GM13977 (cell line): ENCODE measurements at regions not wholly inside any gene's neighbourhood (a gene's known extent, or its start where the extent isn't known, plus 50 kb on each side); places are given as distances from the start of the nearest gene placed in this dataset.

Experiments
- DNase-seq: peaks from one replicate; pipeline ENCODE4 v3.0.0; 2012; ENCODE audit warnings: low spot score
- CTCF ChIP-seq: IDR thresholded peaks from 2 replicates; pipeline ENCODE4 v1.5.1; 2012; ENCODE audit warnings: mild to moderate bottlenecking, control low read depth; ENCODE audit not compliant: insufficient read depth; ENCODE audit errors: extremely low read depth, missing control alignments
- in situ Hi-C: fragments of 300-500 bp; cut with MboI; formaldehyde crosslinking; loops from one replicate; pipeline ENCODE4 v1.12.0; 2022; ENCODE audit warnings: low sequenced_read_pairs, low pct_unique_long_range_greater_than_20kb, mixed read lengths, inconsistent platforms; ENCODE audit not compliant: unreplicated experiment

- in situ Hi-C loops: no loop called here
- no peak for TF ChIP-seq CTCF
- DNase-seq: no peak
Measured at GRCh38 chr10:28807760-28808613, 130.7 kb downstream of the BAMBI start.

- in situ Hi-C loops: no loop called here
- no peak for DNase-seq
- no peak for TF ChIP-seq CTCF
Measured at GRCh38 chr10:28808693-28809092, 131.4 kb downstream of the BAMBI start.

DNA sequence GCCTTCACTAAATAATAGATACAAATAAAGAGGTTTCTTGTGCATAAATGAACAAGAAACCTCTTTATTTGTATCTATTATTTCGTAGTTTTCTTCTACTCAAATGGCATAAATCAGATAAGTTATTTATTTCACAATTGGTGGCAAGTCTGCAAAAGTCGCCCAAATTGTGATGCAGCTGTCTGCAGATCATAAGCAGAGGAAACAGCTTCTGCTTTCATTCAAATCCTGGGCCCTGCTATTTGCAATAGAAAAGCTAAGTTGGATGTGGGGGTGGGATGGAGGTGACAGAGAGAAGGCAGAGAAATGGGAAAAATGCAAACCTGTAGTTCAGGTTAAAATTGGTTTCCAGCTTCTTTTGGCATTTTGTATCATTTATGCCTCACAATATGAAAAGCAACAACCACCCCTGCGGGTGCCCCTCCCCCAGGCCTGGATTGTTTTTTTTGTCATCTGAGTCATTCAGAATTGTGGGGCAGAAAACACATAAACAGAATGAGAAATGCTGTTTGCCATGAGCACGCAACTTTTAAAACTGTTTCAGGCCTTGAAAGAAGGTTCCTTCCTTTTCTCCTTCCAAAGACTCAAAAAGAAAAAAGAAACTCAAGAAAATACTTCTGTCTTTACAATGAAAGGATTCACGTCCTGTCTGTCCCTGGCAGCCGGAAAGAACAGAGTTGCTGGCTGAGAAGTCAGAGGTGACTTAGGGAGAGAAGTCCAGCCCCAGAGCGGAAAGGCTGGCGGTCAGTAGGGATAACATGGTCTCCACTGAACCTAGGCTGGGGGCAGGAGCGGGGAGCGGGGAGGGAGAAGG lies 132.9 kb downstream of the BAMBI start:
- TF ChIP-seq CTCF: no peak
- DNase-seq: no peak
- in situ Hi-C loops: no loop called here

DNA sequence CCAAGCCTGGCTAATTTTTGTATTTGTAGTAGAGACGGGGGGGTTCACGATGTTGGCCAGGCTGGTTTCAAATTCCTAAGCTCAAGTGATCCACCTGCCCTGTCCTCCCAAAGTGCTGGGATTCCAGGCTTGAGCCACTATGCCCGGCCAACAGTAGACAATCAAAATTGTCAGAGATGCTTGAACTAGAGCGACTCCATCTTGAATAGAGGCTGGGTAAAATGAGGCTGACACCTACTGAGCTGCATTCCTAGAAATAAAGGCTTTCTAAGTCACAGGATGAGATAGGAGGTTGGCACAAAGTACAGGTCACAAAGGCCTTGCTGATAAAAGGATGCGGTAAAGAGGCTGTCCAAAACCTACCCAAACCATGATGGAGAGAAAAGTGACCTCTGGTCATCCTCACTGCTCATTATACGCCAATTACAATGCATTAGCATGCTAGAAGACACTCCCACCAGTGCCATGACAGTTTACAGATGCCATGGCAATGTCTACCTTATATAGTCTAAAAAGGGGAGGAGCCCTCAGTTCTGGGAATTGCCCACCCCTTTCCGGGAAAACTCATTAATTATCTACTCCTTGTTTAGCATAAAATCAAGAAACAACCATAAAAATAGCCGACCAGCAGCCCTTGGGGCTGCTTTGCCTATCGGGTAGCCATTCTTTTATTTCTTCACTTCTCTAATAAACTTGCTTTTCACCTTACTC lies 134.5 kb downstream of the BAMBI start:
- no peak for TF ChIP-seq CTCF
- DNase-seq: no peak
- in situ Hi-C loops: no loop called here

- no peak for DNase-seq
- in situ Hi-C loops: no loop called here
- TF ChIP-seq CTCF: no peak
Measured at GRCh38 chr10:28812384-28813372, 135.4 kb downstream of the BAMBI start.
